22Rv1 (cell line): ENCODE measurements at regions not wholly inside any gene's neighbourhood (a gene's known extent, or its start where the extent isn't known, plus 50 kb on each side); places are given as distances from the start of the nearest gene placed in this dataset.

Experiments used
- H3K27ac ChIP-seq: fragments of 450-650 bp; 2 replicates; pipeline ENCODE4 v1.5.1; 2017
- CTCF ChIP-seq: fragments of 450-650 bp; IDR thresholded peaks from 2 replicates; pipeline ENCODE4 v1.5.1; 2017; ENCODE audit warnings: mild to moderate bottlenecking
- ZFX ChIP-seq: fragments of 450-650 bp; IDR thresholded peaks from 2 replicates; pipeline ENCODE4 v1.6.1; 2017; ENCODE audit warnings: antibody characterized with exemption, borderline replicate concordance

- no peak overlapping the region for H3K27ac ChIP-seq
- TF ChIP-seq CTCF (no peak), ZFX (no peak)
Observed at GRCh38 chr6:156167625-156168071, 609.5 kb upstream of the ARID1B start.

- no peak overlapping the region for H3K27ac ChIP-seq
- TF ChIP-seq CTCF (no peak), ZFX (no peak)
Observed at GRCh38 chr6:156167016-156167624, 610.1 kb upstream of the ARID1B start.

- no peak for TF ChIP-seq CTCF
- TF ChIP-seq ZFX = no peak
Observed at GRCh38 chr6:156166093-156166492, 611.1 kb upstream of the ARID1B start.

GRCh38 chr6:156164701-156165452, 612.3 kb upstream of the ARID1B start:
- H3K27ac ChIP-seq = no peak overlapping the region
- TF ChIP-seq ZFX = no peak
- TF ChIP-seq CTCF = no peak

More at GRCh38 chr6:156166093-156166492, 611.1 kb upstream of the ARID1B start:
- H3K27ac ChIP-seq = no peak overlapping the region

- no peak overlapping the region for H3K27ac ChIP-seq
- TF ChIP-seq CTCF (no peak), ZFX (no peak)
Observed at GRCh38 chr6:156163311-156163710, 613.9 kb upstream of the ARID1B start.

- H3K27ac ChIP-seq = no peak overlapping the region
- no peak for TF ChIP-seq CTCF
- no peak for TF ChIP-seq ZFX
Observed at GRCh38 chr6:156161471-156161870, 615.7 kb upstream of the ARID1B start.

GRCh38 chr6:156160795-156161165, 616.4 kb upstream of the ARID1B start:
- H3K27ac ChIP-seq = no peak overlapping the region
- TF ChIP-seq ZFX = no peak
- TF ChIP-seq CTCF = no peak
